WI38 (cell line): ENCODE measurements at regions not wholly inside any gene's neighbourhood (a gene's known extent, or its start where the extent isn't known, plus 50 kb on each side); places are given as distances from the start of the nearest gene placed in this dataset.

Experiments used
- H3K4me3 ChIP-seq: 2 replicates; pipeline ENCODE4 v1.5.1; 2011; ENCODE audit warnings: low read depth, mild to moderate bottlenecking, control low read depth, low read length
- TF ChIP-seq, protein P1 (sequence below): IDR thresholded peaks from 2 replicates; pipeline ENCODE4 v1.5.1; 2012; ENCODE audit warnings: low read depth, mild to moderate bottlenecking, control low read depth, low read length

DNA sequence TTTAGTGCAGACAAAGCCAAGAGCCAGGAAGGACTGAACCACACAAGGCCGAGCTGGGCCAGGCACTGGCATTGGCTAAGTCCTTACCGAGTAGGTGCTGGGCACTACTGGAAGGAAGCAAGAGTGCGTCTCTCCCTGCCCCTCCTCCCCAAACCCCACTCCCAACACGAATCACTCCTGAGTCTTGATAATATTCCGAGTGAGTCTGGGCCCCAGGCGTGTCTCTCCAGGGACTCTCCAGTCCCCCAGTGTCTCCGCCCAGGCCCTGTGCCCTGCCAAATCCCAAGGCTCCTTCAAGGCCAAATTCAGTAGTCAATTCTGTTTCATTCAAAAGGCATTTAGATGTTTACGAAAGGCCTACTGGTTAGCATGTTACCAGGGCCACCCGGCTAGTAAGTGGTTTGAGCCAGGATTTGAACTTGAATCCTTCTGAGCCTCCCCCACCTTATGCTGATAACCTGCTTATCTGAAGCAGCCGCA lies 82.8 kb downstream of the GLI2 start:
- TF ChIP-seq, protein P1, sequence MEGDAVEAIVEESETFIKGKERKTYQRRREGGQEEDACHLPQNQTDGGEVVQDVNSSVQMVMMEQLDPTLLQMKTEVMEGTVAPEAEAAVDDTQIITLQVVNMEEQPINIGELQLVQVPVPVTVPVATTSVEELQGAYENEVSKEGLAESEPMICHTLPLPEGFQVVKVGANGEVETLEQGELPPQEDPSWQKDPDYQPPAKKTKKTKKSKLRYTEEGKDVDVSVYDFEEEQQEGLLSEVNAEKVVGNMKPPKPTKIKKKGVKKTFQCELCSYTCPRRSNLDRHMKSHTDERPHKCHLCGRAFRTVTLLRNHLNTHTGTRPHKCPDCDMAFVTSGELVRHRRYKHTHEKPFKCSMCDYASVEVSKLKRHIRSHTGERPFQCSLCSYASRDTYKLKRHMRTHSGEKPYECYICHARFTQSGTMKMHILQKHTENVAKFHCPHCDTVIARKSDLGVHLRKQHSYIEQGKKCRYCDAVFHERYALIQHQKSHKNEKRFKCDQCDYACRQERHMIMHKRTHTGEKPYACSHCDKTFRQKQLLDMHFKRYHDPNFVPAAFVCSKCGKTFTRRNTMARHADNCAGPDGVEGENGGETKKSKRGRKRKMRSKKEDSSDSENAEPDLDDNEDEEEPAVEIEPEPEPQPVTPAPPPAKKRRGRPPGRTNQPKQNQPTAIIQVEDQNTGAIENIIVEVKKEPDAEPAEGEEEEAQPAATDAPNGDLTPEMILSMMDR: no peak
- no peak overlapping the region for H3K4me3 ChIP-seq

DNA sequence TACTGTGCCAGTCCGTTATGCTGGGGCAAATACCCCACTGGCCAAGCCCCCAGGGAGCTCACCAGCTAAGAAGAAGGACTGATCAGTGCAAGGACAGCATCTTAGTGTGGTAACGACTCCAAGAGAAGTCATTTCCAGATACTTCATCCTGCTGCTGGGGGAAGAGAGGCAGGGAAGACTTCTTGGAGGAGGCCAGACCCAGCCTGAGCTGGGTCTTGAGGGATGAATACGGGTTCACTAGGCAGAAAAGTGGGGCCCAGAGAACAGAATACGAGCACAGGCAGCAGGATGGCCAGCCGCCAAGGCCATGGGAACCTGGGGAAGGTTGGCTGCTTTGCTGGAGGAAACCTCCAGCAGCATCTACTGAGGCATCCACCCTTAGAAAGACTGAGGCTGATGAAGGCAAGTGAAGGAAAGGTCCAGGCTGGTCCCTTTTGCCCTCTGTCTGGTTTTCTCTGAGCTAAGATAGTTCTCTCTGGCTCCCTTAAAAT lies 84.1 kb downstream of the GLI2 start:
- TF ChIP-seq, protein P1: no peak
- peak overlapping the region; percentile 55 for H3K4me3 ChIP-seq

DNA sequence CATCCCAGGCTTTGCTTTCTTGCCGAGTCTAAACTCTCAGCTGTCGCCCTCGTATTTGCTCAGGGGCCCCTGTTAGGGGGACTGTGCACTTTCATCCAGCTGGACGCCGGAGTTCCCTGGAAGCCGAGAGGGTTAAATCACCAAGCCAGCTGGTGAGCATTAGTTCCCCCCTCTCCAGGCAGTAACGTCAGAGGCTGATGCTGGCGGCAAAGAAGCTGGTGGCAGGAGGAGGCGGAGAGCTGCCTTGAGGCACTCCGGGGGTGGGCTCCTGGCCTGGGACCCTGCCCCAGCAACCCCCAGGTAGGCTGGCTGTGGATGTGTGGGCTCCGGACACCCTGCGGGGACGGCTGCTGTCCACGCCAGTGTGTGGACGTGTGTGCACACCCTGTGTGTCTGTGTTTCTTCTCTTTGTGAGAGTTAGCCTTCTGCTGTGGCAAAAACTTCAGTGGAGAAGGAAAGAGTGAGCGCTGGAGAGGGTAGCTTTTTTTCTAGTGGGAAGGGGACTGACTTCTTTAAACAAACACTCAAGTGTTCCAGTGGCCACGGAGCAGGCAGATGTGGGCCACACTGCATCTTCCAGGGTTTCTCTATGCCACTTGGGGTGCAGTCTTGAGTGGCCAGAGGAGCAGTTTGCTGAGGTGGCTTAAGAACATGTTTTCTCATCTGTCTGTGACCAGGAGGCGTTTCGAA lies 84.7 kb downstream of the GLI2 start:
- H3K4me3 ChIP-seq: peak overlapping the region; percentile 55
- TF ChIP-seq, protein P1: no peak

DNA sequence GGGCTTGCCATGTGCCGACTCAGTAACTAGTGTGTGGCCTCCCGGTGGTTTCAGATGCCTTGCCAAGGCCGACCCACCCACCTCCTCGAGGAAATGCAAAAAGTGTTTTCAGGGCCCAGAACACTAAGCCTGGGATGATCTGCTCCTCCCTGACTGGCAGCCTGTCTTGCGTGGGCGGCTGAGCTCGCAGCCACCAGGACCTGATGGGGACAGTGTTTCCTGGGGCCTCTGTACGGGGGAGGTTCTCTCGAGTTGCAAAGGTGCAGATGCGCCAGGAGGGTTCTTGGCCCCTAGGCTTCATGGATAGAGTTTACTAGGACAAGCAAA lies 85.2 kb downstream of the GLI2 start:
- TF ChIP-seq, protein P1: no peak
- H3K4me3 ChIP-seq: peak overlapping the region; percentile 55

GRCh38 chr2:120821446-120822160 lies 85.9 kb downstream of the GLI2 start:
- TF ChIP-seq, protein P1: no peak

DNA sequence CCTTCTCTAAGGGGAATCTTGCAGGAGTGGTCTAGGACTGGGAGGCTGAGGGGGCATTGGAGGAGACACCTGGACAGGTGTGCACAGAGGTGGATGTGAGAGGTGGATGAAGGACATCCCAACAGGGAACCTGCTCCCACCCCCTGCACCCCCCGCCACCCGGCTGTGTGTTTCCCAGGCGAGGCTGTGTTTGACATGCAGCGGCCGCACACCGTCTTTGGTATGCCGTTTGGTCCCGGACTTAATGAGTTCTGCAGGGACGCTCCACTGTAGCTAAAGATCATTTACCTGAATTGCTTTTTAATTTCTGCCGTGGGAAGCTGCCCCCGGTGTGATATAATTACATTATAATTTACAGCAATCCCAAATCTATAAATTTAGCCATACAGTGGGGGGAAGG lies 87.3 kb downstream of the GLI2 start:
- TF ChIP-seq, protein P1: no peak
- H3K4me3 ChIP-seq: no peak overlapping the region

More at GRCh38 chr2:120821446-120822160, 85.9 kb downstream of the GLI2 start:
- H3K4me3 ChIP-seq: no peak overlapping the region; the same call in 1 of the 2 replicates

GRCh38 chr2:120823551-120823950 lies 87.9 kb downstream of the GLI2 start:
- TF ChIP-seq, protein P1: no peak
- H3K4me3 ChIP-seq: no peak overlapping the region
